Raji (cell line): ENCODE measurements at regions not wholly inside any gene's neighbourhood (a gene's known extent, or its start where the extent isn't known, plus 50 kb on each side); places are given as distances from the start of the nearest gene placed in this dataset.

Source experiments
- POLR2A ChIP-seq: IDR thresholded peaks from 2 replicates; pipeline ENCODE4 v1.6.1; 2011; ENCODE audit warnings: low read depth, low read length, control low read depth; ENCODE audit not compliant: insufficient read depth

DNA sequence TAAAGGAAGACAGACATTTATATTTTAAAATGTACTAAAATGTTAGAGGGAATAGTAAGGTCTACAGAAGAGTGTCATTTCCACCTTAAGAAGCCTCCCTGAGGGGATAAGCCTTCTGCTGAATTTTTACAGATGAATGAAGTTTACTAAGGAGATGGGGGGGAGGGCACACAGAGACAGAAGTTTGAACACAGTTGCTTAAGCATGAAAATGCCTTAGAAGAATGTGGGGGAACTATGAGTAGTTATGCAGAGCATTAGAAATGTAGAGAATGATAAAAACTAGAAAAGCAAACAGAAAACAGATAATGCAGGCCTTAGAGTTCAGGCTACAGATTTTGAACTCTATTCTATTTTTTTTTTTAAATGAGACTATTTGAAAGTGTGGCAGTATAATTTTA is 232.2 kb upstream of the VLDLR start:
- no peak for TF ChIP-seq POLR2A

DNA sequence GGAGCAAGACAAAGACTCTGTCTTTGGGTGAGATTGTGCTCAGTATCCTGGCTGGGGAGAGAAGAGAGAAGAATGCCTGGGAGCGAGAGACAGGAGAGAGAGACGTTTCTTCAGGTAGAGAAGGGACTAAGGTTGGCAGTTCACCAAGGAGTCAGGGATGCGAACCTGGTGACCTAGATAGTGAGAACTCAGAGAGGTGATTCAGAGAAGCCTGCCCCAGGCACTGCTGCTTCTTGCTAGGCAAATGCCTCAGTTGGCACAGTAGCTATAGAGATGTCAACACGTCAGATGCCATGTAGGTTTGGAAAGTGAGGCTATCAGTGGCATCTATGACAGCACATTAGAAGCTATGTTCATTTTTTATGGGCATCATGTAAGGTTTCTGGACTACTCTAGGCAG is 231.6 kb upstream of the VLDLR start:
- no peak for TF ChIP-seq POLR2A

DNA sequence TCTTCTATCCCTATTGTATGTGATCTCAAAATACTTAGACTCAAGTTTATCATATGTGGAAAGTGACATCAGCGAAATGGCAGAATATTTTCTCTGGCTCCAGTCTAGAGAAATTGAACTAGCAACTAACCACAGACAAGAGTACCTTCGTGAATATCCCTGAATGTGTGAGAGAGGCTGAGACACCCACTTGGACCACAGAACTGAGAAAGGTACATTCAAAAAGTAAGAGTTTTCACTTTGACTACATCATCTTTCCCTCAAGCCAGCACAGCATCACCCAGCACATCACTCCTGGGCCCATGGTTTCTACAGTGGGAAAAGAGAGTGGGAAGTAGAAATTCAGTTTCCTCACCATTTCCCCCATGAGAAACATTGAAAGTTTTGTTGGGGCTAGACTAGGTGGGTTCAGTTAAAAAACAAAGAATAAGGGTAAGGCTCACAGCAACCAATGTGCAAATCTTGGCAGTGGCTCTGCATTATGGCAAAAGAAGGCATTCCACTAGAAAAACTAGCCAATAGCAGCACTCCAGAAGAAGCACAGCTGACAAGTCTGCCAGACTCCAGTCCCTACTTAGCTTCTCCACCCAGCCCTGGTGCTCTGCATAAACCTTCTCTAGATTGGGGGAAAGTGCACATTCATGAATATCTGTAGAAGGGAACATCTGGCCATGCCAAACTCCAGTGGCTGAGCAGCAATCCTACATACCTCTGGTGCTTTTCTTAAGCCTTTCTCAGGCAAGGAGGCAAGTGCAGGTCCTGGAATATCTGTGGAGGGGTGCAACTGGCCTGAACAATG is 225.6 kb upstream of the VLDLR start:
- TF ChIP-seq POLR2A, result no peak

DNA sequence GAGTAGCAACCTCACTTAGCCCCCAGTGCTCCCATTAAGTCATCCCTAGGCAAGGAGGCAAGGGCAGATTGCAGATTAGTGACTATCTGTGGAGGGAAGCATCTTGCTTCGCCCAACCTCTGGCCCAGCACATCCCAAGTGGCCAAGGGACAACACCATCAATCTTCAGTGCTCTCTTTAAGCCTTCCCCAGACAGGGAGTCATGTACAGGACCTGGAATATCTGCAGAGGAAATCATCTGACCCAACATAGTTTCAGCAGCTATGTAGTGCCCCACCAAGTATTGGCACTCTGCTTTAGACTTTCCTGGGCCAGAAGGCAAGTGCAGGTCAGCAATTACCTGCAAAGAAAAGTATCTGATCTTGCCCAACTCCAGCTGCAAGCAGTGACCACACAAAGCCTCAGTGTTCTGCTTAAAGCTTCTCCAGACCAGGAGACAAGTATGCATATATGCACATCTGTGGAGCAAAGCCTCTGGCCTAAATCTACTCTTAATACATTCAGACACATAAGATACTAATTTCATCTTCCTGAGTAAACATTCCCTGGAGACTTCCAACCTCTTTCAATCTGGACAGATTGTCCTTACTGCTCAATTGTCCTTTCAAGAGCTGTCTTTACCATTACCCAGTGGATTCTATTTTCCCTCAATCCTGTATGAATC is 224.8 kb upstream of the VLDLR start:
- TF ChIP-seq POLR2A, result no peak

DNA sequence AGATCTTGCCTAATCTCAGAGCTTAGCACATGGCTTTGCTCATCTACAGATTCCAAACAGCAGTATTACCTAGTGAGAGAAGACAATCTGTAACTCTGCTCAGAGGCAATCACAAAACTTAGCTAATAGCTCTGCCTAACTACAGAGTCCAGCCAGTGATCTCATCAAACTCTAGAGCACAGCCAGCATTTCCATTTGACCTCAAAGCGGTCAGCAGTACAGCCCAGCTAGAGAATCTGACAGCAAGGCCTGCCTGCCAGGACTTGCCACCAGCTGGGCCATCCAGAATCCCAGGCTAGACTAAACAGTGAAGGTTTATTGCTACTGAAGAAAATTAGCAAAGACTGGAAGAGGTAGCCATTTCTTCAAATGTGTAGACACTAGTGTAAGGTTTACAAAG is 217.9 kb upstream of the VLDLR start:
- no peak for TF ChIP-seq POLR2A

DNA sequence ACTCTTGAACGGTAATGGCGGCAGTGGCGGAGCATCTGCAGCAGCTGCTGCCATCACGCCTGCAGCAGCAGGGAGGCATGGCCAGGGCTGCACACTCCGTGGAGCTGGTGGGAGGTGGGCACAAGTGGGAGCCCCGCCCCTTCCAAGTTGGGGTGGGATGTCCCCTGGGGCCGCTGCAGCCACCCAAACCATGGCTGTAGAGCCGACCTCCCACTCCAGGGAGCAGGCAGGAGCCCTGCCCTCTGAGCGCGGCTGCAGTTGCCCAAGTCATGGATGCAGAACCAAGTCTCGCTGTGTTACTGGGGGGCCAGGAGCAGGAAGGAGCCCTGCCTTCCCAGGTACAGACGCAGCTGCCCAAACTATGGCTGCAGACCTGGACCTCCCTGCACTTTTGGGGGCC is 215.3 kb upstream of the VLDLR start:
- TF ChIP-seq POLR2A, result no peak

DNA sequence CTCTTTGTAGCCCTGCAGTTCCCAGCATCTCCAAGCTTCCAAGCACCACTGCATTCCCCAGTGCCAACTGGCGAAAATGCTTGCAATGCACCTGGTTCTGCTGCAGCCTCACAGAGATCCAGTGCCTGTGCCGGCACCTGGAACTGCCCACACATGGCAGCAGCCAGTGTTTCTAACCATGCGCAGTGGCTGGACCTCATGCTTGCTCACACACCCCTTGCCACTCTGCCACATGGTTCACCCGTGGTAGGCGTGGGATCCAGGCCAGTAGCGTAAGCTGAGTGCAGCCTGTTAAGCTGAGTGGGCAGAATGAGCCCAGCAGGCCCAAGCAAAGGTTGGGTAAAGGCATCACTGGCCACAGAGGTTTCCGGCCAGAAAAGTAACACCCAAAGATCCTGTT is 214.1 kb upstream of the VLDLR start:
- TF ChIP-seq POLR2A, result no peak

DNA sequence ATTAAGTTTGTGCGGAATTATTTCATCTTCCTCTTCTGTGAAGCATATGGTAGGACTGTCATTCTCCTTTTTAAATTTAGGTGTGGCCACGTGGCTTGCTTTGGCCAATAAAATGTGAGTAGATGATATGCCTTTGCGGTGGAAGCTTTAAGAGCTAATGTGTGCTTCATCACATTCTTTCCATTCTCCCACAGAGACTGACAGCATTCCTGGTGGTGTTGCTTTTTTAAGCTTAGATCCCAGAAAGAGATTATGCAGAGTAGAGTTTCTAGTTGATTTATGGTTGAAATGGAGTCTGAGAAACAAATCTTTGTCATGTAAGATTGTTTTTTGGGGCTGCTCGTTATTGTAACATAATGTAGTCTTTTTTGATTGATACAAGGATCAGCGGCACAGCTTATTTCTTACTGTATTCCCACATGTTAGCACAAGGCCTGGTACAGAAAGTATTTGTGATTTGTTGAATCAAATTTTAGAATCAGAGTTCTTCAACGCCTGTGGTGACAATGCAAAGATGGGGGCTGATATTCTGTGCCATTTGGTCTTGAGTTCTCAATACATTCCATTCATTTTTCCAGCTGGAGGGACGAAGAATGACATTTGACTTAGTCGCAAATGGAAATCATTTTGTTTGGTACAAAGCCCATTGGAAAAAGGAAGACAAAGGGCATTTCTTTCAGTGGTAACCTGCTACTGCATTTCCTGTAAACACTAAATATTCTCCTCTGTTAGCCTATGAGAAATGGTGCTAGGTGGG is 209.9 kb upstream of the VLDLR start:
- no peak for TF ChIP-seq POLR2A

DNA sequence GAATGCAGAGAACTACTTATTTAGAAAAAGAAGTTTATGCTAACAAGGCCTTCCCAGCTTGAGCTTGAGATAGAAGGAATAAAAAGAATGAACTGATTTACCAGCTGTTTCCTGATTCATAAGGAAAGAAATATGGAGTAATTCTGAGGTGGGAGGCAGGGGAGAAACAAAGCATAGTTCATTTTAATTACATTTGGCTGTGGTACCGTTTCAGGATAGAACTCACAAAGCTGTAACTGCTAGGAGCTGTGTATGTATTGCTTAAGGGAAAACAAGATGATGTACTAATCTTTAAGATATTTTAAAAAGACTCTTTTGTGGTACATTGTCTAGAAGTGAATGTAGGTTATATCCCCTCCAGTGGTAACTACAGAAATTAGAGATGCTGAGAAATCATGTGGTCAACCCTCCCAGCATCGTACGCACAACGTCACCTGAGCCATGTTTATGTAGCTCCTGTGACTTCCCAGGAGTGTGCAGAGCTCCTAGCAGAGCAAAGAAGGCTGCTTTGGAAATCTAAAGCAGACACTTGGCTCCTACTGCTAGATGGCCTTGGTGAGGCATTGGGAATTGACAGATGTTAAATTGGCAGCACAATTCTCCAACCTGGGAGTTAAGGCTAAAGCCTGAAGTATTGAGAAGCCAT is 208.3 kb upstream of the VLDLR start:
- TF ChIP-seq POLR2A, result no peak

DNA sequence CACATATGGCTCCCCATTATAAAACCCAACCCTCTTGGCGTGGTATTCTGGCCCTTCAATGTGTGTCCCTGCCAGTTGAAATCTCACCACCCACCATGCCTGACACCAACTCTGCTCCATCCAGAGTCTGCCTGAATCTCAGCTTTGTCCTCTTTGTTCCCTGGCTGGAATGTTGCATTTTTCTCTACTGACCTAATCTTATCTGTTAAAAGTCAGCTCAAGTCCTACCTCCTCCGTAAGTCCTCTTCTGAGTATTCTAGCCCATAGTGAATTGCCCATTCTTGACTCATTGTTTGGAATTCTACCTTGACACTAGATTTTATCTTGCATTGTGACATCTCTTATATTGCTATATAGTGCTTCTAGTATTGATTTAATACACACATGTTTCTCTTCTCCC is 207.1 kb upstream of the VLDLR start:
- no peak for TF ChIP-seq POLR2A

DNA sequence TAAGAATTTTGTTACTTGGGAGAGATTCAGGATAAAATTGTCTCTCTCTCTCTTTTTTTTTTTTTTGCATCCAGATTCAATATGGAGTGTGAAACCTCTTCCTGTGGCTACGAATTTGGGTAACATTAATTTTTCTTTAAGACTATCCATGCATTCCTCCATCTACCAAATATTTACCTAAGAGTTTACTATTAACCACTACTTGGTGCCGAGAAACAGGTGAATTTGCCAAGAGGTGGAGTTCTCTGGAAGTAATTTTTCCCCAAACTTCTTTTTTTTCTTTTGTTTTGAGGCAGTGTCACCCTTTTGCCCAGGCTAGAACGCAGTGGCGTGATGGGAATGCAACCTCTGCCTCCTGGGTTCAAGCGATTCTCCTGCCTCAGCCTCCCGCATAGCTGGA is 206.3 kb upstream of the VLDLR start:
- TF ChIP-seq POLR2A, result no peak

DNA sequence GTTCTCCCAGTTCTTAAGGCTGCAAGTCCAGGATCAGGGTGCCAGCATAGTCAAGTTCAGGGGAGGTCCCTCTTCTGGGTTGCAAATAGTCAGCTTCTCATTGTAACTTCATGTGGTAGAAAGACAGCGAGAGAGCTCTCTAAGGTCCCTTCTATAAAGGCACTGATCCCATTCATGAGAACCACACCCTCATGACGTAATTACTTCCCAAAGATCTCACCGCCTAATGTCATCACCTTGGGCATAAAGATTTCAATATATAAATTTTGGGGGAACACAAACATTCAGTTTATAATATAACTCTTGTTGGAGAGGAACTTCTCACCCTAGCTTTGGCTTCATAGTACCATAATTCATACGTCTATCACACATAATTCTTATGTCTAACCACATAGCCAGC is 203.9 kb upstream of the VLDLR start:
- no peak for TF ChIP-seq POLR2A

DNA sequence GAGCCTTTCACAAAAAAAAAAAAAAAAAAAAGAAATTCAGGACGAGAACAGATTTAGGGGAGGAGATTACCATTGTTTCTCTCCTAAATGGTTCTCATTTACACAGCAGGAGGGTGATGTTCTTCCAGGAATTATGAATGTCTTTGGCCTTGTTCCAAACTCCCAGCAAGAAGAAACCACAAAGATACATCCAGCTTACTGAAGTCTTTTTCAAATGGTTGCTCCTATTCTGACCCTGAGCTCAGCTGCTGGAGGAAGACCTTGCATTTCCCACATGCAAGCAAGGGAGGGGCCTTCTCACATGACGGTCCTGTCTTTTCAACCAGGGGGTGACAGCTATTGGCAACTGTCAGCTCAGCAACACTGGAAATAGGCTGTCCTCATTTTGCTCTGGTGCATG is 203.0 kb upstream of the VLDLR start:
- no peak for TF ChIP-seq POLR2A

DNA sequence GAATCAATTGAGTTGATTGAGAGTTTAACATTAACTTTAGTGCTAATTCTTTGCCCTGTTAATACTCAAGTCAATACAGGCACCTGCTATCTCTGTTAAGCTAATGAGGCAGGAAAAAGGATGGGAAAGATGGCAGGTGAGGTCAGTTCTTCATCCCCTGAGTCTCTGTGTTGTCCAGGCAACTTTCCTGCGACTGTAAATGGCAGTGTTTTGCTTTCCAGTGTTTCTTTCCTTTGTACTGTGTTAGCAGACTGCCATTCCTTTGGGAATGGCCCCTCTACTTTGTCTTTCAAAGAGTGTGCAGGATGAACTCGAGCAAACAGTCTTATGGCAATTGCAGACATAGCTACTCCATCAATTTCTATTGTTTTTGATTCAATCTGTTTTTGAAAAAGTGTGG is 202.2 kb upstream of the VLDLR start:
- no peak for TF ChIP-seq POLR2A

DNA sequence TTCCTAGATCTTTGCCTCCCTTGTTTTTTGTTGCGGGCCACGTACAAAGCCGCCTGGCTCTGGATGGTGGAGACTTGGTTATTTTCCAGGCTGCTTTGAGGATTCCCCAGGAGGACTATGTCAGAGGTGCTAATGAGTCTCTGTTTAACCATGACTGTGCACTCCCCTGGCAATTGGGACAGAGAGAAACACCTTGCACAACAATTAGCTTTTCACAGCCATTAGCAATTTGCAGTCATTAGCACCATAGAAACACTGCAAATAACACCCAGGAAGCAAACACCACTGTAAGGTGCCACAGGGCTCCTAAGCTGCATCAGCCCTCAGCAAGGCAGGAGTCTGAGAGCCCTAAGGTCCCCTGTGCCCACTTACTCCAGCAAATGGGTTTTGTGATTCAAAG is 201.0 kb upstream of the VLDLR start:
- no peak for TF ChIP-seq POLR2A

DNA sequence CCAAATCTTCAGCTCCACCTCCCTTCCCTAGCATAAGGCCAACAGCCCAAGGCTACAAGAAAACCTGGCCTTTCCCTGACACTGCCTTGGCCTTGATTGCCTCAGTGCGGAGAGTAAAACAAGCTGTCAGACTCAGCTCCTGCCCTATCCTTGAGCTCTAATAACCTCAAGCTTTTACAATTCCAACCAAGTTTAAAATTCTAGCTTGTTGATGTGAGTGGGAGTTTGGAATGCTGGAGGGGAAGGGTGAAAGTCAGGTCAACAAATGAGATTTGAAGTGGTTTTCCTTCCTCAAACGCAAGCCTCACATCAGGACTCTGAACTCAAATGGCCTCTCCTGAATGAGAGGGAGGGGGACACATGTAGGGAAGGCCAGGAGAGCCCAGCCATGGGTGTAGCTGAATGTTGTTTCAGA is 197.0 kb upstream of the VLDLR start:
- no peak for TF ChIP-seq POLR2A

DNA sequence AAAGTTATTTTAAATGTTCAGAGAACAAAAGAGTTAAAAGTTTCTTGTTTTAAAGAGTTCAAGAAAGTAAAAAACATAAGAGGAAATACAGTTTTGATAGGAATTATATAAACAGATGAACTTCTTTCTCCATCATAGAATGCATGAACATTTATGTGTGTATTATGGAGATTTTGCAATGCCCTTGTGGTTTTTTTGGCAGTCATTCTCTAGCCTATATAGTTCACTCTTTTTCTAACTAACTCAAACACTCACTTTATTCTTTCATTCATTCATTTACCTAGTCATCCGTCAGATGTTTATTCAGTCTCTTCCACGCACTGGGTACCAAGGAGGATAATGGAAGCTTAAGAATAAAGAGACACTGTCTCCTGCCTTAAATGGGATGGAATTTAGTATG is 195.9 kb upstream of the VLDLR start:
- TF ChIP-seq POLR2A, result no peak
